IMR-90 (cell line): ENCODE measurements at regions not wholly inside any gene's neighbourhood (a gene's known extent, or its start where the extent isn't known, plus 50 kb on each side); places are given as distances from the start of the nearest gene placed in this dataset.

Source experiments
- CEBPB ChIP-seq: IDR thresholded peaks from 2 replicates; pipeline ENCODE4 v1.6.1; 2012; ENCODE audit warnings: low read depth, low read length, improper control_type of control experiment
- CHD1 ChIP-seq: IDR thresholded peaks from 2 replicates; pipeline ENCODE4 v1.6.1; 2012; ENCODE audit warnings: low read depth, low read length, improper control_type of control experiment
- POLR2A ChIP-seq: IDR thresholded peaks from 2 replicates; pipeline ENCODE4 v1.6.1; 2012; ENCODE audit warnings: mild to moderate bottlenecking, low read depth, low read length
- RCOR1 ChIP-seq: IDR thresholded peaks from 2 replicates; pipeline ENCODE4 v1.6.1; 2012; ENCODE audit warnings: mild to moderate bottlenecking, low read length, improper control_type of control experiment; ENCODE audit not compliant: insufficient replicate concordance
- RFX5 ChIP-seq: IDR thresholded peaks from 2 replicates; pipeline ENCODE4 v1.8.0; 2012; ENCODE audit warnings: low read depth, mild to moderate bottlenecking, low read length, moderate library complexity
- SMC3 ChIP-seq: fragments of 150-350 bp; IDR thresholded peaks from 2 replicates; pipeline ENCODE4 v1.6.1; 2016; ENCODE audit warnings: low read depth, mild to moderate bottlenecking, antibody characterized with exemption, low read length, moderate library complexity
- TF ChIP-seq, protein P1 (sequence below): conservative IDR thresholded peaks from 2 replicates; pipeline ENCODE4 v1.5.1; 2012; ENCODE audit warnings: mild to moderate bottlenecking, low read depth, low read length, improper control_type of control experiment

DNA sequence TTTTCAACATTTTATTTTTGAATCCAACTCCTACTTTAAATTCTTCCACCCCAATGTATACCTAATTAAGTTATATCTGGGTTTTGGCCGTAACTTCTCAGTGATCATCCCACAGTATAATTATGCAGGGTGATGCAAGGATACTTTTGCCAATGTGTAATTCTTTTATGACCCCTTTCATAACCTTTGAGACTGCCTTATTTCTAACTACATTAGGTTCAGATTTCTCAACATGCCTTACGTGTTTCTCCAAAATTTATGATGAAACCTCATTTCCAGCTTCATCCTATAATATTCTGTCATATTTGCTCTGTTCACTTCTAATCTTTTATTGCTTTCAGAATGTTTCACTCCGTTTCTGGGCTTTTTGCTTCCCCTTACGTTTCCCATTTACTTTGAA lies 1229.6 kb upstream of the ALCAM start:
- TF ChIP-seq, protein P1, sequence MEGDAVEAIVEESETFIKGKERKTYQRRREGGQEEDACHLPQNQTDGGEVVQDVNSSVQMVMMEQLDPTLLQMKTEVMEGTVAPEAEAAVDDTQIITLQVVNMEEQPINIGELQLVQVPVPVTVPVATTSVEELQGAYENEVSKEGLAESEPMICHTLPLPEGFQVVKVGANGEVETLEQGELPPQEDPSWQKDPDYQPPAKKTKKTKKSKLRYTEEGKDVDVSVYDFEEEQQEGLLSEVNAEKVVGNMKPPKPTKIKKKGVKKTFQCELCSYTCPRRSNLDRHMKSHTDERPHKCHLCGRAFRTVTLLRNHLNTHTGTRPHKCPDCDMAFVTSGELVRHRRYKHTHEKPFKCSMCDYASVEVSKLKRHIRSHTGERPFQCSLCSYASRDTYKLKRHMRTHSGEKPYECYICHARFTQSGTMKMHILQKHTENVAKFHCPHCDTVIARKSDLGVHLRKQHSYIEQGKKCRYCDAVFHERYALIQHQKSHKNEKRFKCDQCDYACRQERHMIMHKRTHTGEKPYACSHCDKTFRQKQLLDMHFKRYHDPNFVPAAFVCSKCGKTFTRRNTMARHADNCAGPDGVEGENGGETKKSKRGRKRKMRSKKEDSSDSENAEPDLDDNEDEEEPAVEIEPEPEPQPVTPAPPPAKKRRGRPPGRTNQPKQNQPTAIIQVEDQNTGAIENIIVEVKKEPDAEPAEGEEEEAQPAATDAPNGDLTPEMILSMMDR: no peak
- TF ChIP-seq RFX5 (no peak), POLR2A (no peak), SMC3 (no peak), RCOR1 (no peak), CHD1 (no peak), CEBPB (no peak)
